Neural cell (in vitro differentiated cells): ENCODE measurements at regions not wholly inside any gene's neighbourhood (a gene's known extent, or its start where the extent isn't known, plus 50 kb on each side); places are given as distances from the start of the nearest gene placed in this dataset.

Experiments used
- H2AFZ ChIP-seq: fragments of 200-600, 300-800 bp; sonication (generic), shearing (Covaris generic); 2 replicates; pipeline ENCODE4 v1.6.0; 2014; ENCODE audit warnings: low read depth, mild to moderate bottlenecking, antibody characterized with exemption, low read length, moderate library complexity
- H3F3A ChIP-seq: fragments of 200-600 bp; shearing (Covaris generic); 2 replicates; pipeline ENCODE4 v1.6.1; 2016; ENCODE audit warnings: mild to moderate bottlenecking, moderate library complexity, mixed read lengths, antibody characterized with exemption, low read length; ENCODE audit not compliant: insufficient read depth, poor library complexity, severe bottlenecking
- H3K27ac ChIP-seq: fragments of 200-600, 300-800 bp; sonication (generic), shearing (Covaris generic); 2 replicates; pipeline ENCODE4 v1.5.1; 2014; ENCODE audit warnings: mild to moderate bottlenecking, low read length, moderate library complexity
- H3K27me3 ChIP-seq: fragments of 300-800, 200-600 bp; sonication (generic), shearing (Covaris generic); 2 replicates; pipeline ENCODE4 v1.6.0; 2014; ENCODE audit warnings: mild to moderate bottlenecking, low read depth, low read length, moderate library complexity; ENCODE audit not compliant: insufficient read depth
- H3K36me3 ChIP-seq: fragments of 300-800, 200-600 bp; sonication (generic), shearing (Covaris generic); 2 replicates; pipeline ENCODE4 v1.5.1; 2014; ENCODE audit warnings: mild to moderate bottlenecking, antibody characterized with exemption, low read length, moderate library complexity; ENCODE audit not compliant: insufficient read depth
- H3K4me2 ChIP-seq: fragments of 300-800, 200-600 bp; sonication (generic), shearing (Covaris generic); 2 replicates; pipeline ENCODE4 v1.6.0; 2014; ENCODE audit warnings: mild to moderate bottlenecking, low read length
- H3K4me3 ChIP-seq: fragments of 300-800, 200-600 bp; sonication (generic), shearing (Covaris generic); 2 replicates; pipeline ENCODE4 v1.5.1; 2014; ENCODE audit warnings: mild to moderate bottlenecking, low read length, moderate library complexity
- H3K79me2 ChIP-seq: fragments of 200-600 bp; shearing (Covaris generic); replicated peaks from 2 replicates; pipeline ENCODE4 v1.6.0; 2014; ENCODE audit warnings: mild to moderate bottlenecking, low read length, moderate library complexity; ENCODE audit not compliant: insufficient read depth
- H3K9ac ChIP-seq: fragments of 300-800, 200-600 bp; sonication (generic), shearing (Covaris generic); 2 replicates; pipeline ENCODE4 v1.6.1; 2016; ENCODE audit warnings: mild to moderate bottlenecking, low read length, mixed read lengths
- H3K9me2 ChIP-seq: fragments of 200-600 bp; shearing (Covaris generic); 2 replicates; pipeline ENCODE4 v1.6.1; 2016; ENCODE audit warnings: mild to moderate bottlenecking, low read length, mixed read lengths; ENCODE audit not compliant: insufficient read depth
- H3K9me3 ChIP-seq: fragments of 200-600, 300-800 bp; sonication (generic), shearing (Covaris generic); 2 replicates; pipeline ENCODE4 v1.6.1; 2016; ENCODE audit warnings: mild to moderate bottlenecking, mixed run types, low read length, moderate library complexity, mixed read lengths
- H4K20me1 ChIP-seq: fragments of 200-600 bp; shearing (Covaris generic); 2 replicates; pipeline ENCODE4 v1.6.1; 2016; ENCODE audit warnings: mild to moderate bottlenecking, mixed run types; ENCODE audit not compliant: insufficient read depth
- EP300 ChIP-seq: fragments of 450-650 bp; conservative IDR thresholded peaks from 2 replicates; pipeline ENCODE4 v1.6.1; 2014; ENCODE audit warnings: antibody characterized with exemption, mild to moderate bottlenecking, moderate library complexity; ENCODE audit not compliant: poor library complexity, severe bottlenecking
- EZH2 ChIP-seq: fragments of 200-600, 300-800 bp; shearing (Covaris generic), sonication (generic); IDR thresholded peaks from 2 replicates; pipeline ENCODE4 v1.6.1; 2014; ENCODE audit warnings: antibody characterized with exemption, low read length, borderline replicate concordance, mild to moderate bottlenecking; ENCODE audit not compliant: insufficient read depth, poor library complexity, severe bottlenecking
- MXI1 ChIP-seq: fragments of 450-650 bp; conservative IDR thresholded peaks from 2 replicates; pipeline ENCODE4 v1.6.1; 2014; ENCODE audit warnings: antibody characterized with exemption, mild to moderate bottlenecking; ENCODE audit not compliant: poor library complexity, severe bottlenecking
- POLR2AphosphoS5 ChIP-seq: IDR thresholded peaks from 2 replicates; pipeline ENCODE4 v1.6.1; 2012
- RAD21 ChIP-seq: fragments of 450-650 bp; conservative IDR thresholded peaks from 2 replicates; pipeline ENCODE4 v1.6.1; 2014; ENCODE audit warnings: antibody characterized with exemption, mild to moderate bottlenecking, moderate library complexity
- SMC3 ChIP-seq: fragments of 450-650 bp; conservative IDR thresholded peaks from 2 replicates; pipeline ENCODE4 v1.6.1; 2014; ENCODE audit warnings: antibody characterized with exemption, mild to moderate bottlenecking, moderate library complexity; ENCODE audit not compliant: poor library complexity
- TAF1 ChIP-seq: IDR thresholded peaks from 2 replicates; pipeline ENCODE4 v1.6.1; 2012; ENCODE audit warnings: low read depth
- TF ChIP-seq, protein P1 (sequence below): fragments of 450-650 bp; IDR thresholded peaks from 2 replicates; pipeline ENCODE4 v1.5.1; 2014; ENCODE audit warnings: antibody characterized with exemption, mild to moderate bottlenecking, moderate library complexity; ENCODE audit not compliant: poor library complexity, severe bottlenecking
- TF ChIP-seq, protein P2 (sequence below): IDR thresholded peaks from 2 replicates; pipeline ENCODE4 v1.6.1; 2012; ENCODE audit warnings: borderline replicate concordance

- no peaks in the 10 kb centered on the region for H4K20me1 ChIP-seq
Observed at GRCh38 chrX:13128104-13128503, 83.7 kb upstream of the FAM9C start.

GRCh38 chrX:13126775-13127174 is 82.4 kb upstream of the FAM9C start:
- Histone ChIP-seq H3F3A (no peaks in the 10 kb centered on the region), H3K9ac (no peak overlapping the region), H3K4me3 (no peak overlapping the region), H3K27me3 (no peaks in the 10 kb centered on the region), H4K20me1 (no peaks in the 10 kb centered on the region), H2AFZ (no peak overlapping the region), H3K4me2 (no peak overlapping the region), H3K36me3 (no peaks in the 10 kb centered on the region), H3K9me2 (no peaks in the 10 kb centered on the region), H3K79me2 (no peaks in the 10 kb centered on the region), H3K9me3 (no peaks in the 10 kb centered on the region), H3K27ac (no peak overlapping the region)
- TF ChIP-seq, protein P1, sequence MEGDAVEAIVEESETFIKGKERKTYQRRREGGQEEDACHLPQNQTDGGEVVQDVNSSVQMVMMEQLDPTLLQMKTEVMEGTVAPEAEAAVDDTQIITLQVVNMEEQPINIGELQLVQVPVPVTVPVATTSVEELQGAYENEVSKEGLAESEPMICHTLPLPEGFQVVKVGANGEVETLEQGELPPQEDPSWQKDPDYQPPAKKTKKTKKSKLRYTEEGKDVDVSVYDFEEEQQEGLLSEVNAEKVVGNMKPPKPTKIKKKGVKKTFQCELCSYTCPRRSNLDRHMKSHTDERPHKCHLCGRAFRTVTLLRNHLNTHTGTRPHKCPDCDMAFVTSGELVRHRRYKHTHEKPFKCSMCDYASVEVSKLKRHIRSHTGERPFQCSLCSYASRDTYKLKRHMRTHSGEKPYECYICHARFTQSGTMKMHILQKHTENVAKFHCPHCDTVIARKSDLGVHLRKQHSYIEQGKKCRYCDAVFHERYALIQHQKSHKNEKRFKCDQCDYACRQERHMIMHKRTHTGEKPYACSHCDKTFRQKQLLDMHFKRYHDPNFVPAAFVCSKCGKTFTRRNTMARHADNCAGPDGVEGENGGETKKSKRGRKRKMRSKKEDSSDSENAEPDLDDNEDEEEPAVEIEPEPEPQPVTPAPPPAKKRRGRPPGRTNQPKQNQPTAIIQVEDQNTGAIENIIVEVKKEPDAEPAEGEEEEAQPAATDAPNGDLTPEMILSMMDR = no peak
- TF ChIP-seq MXI1 = no peak
- no peak for TF ChIP-seq POLR2AphosphoS5
- no peak for TF ChIP-seq TAF1
- no peak for TF ChIP-seq RAD21
- no peak for TF ChIP-seq SMC3
- TF ChIP-seq, protein P2, sequence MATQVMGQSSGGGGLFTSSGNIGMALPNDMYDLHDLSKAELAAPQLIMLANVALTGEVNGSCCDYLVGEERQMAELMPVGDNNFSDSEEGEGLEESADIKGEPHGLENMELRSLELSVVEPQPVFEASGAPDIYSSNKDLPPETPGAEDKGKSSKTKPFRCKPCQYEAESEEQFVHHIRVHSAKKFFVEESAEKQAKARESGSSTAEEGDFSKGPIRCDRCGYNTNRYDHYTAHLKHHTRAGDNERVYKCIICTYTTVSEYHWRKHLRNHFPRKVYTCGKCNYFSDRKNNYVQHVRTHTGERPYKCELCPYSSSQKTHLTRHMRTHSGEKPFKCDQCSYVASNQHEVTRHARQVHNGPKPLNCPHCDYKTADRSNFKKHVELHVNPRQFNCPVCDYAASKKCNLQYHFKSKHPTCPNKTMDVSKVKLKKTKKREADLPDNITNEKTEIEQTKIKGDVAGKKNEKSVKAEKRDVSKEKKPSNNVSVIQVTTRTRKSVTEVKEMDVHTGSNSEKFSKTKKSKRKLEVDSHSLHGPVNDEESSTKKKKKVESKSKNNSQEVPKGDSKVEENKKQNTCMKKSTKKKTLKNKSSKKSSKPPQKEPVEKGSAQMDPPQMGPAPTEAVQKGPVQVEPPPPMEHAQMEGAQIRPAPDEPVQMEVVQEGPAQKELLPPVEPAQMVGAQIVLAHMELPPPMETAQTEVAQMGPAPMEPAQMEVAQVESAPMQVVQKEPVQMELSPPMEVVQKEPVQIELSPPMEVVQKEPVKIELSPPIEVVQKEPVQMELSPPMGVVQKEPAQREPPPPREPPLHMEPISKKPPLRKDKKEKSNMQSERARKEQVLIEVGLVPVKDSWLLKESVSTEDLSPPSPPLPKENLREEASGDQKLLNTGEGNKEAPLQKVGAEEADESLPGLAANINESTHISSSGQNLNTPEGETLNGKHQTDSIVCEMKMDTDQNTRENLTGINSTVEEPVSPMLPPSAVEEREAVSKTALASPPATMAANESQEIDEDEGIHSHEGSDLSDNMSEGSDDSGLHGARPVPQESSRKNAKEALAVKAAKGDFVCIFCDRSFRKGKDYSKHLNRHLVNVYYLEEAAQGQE = no peak
- TF ChIP-seq EP300 = no peak
- TF ChIP-seq EZH2 = no peak

More at GRCh38 chrX:13128104-13128503, 83.7 kb upstream of the FAM9C start:
- no peaks in the 10 kb centered on the region for H3K79me2 ChIP-seq
- H3K9me3 ChIP-seq = no peaks in the 10 kb centered on the region
- H3K4me2 ChIP-seq = no peak overlapping the region
- no peak overlapping the region for H3K4me3 ChIP-seq
- H3K9ac ChIP-seq = no peak overlapping the region
- H3K27me3 ChIP-seq = no peaks in the 10 kb centered on the region
- H3K9me2 ChIP-seq = no peaks in the 10 kb centered on the region
- TF ChIP-seq MXI1 (no peak), EP300 (no peak), TAF1 (no peak), EZH2 (no peak), SMC3 (no peak), RAD21 (no peak), POLR2AphosphoS5 (no peak)
- TF ChIP-seq, protein P2 = no peak
- TF ChIP-seq, protein P1 = no peak
- H3F3A ChIP-seq = no peaks in the 10 kb centered on the region
- H3K27ac ChIP-seq = no peak overlapping the region
- no peaks in the 10 kb centered on the region for H3K36me3 ChIP-seq
- H2AFZ ChIP-seq = no peak overlapping the region
